IMR-90 (cell line): ENCODE measurements at regions not wholly inside any gene's neighbourhood (a gene's known extent, or its start where the extent isn't known, plus 50 kb on each side); places are given as distances from the start of the nearest gene placed in this dataset.

Experiments used
- BHLHE40 ChIP-seq: fragments of 150-350 bp; IDR thresholded peaks from 2 replicates; pipeline ENCODE4 v1.6.1; 2016; ENCODE audit warnings: mild to moderate bottlenecking, low read depth, low read length
- MAFK ChIP-seq: IDR thresholded peaks from 2 replicates; pipeline ENCODE4 v1.6.1; 2012; ENCODE audit warnings: low read depth, low read length, improper control_type of control experiment
- NFE2L2 ChIP-seq: fragments of 150-350 bp; IDR thresholded peaks from 2 replicates; pipeline ENCODE4 v1.6.1; 2016; ENCODE audit warnings: low read depth, mild to moderate bottlenecking, low read length
- POLR2A ChIP-seq: IDR thresholded peaks from 2 replicates; pipeline ENCODE4 v1.6.1; 2012; ENCODE audit warnings: mild to moderate bottlenecking, low read depth, low read length
- RAD21 ChIP-seq: IDR thresholded peaks from 2 replicates; pipeline ENCODE4 v1.6.1; 2012; ENCODE audit warnings: low read length, improper control_type of control experiment
- RFX5 ChIP-seq: IDR thresholded peaks from 2 replicates; pipeline ENCODE4 v1.8.0; 2012; ENCODE audit warnings: low read depth, mild to moderate bottlenecking, low read length, moderate library complexity
- SMC3 ChIP-seq: fragments of 150-350 bp; IDR thresholded peaks from 2 replicates; pipeline ENCODE4 v1.6.1; 2016; ENCODE audit warnings: low read depth, mild to moderate bottlenecking, antibody characterized with exemption, low read length, moderate library complexity
- TF ChIP-seq, protein P1 (sequence below): conservative IDR thresholded peaks from 2 replicates; pipeline ENCODE4 v1.5.1; 2012; ENCODE audit warnings: mild to moderate bottlenecking, low read depth, low read length, improper control_type of control experiment
- TF ChIP-seq, protein P2 (sequence below): fragments of 150-350 bp; IDR thresholded peaks from 2 replicates; pipeline ENCODE4 v1.6.1; 2016; ENCODE audit warnings: low read depth, mild to moderate bottlenecking, low read length, moderate library complexity, borderline replicate concordance

GRCh38 chr12:115072712-115073111 is 388.7 kb upstream of the TBX3 start:
- TF ChIP-seq, protein P1, sequence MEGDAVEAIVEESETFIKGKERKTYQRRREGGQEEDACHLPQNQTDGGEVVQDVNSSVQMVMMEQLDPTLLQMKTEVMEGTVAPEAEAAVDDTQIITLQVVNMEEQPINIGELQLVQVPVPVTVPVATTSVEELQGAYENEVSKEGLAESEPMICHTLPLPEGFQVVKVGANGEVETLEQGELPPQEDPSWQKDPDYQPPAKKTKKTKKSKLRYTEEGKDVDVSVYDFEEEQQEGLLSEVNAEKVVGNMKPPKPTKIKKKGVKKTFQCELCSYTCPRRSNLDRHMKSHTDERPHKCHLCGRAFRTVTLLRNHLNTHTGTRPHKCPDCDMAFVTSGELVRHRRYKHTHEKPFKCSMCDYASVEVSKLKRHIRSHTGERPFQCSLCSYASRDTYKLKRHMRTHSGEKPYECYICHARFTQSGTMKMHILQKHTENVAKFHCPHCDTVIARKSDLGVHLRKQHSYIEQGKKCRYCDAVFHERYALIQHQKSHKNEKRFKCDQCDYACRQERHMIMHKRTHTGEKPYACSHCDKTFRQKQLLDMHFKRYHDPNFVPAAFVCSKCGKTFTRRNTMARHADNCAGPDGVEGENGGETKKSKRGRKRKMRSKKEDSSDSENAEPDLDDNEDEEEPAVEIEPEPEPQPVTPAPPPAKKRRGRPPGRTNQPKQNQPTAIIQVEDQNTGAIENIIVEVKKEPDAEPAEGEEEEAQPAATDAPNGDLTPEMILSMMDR: no peak
- TF ChIP-seq, protein P2, sequence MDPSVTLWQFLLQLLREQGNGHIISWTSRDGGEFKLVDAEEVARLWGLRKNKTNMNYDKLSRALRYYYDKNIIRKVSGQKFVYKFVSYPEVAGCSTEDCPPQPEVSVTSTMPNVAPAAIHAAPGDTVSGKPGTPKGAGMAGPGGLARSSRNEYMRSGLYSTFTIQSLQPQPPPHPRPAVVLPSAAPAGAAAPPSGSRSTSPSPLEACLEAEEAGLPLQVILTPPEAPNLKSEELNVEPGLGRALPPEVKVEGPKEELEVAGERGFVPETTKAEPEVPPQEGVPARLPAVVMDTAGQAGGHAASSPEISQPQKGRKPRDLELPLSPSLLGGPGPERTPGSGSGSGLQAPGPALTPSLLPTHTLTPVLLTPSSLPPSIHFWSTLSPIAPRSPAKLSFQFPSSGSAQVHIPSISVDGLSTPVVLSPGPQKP: no peak
- TF ChIP-seq RAD21: no peak
- TF ChIP-seq POLR2A: no peak
- no peak for TF ChIP-seq NFE2L2
- no peak for TF ChIP-seq SMC3
- TF ChIP-seq BHLHE40: no peak
- no peak for TF ChIP-seq MAFK
- TF ChIP-seq RFX5: no peak
